Ectodermal cell (in vitro differentiated cells): ENCODE measurements at regions not wholly inside any gene's neighbourhood (a gene's known extent, or its start where the extent isn't known, plus 50 kb on each side); places are given as distances from the start of the nearest gene placed in this dataset.
"Not testable (repeated sequence)": the region's sequence is repeated elsewhere in the genome, so short reads cannot be mapped to it uniquely, and the experiment has no call there.

Experiments
- H3K27ac ChIP-seq: 2 replicates; pipeline ENCODE4 v1.7.0; 2013; ENCODE audit warnings: mild to moderate bottlenecking, low read depth, low read length; ENCODE audit not compliant: insufficient read depth, poor library complexity, severe bottlenecking
- H3K27me3 ChIP-seq: 2 replicates; pipeline ENCODE4 v1.7.0; 2013; ENCODE audit warnings: mild to moderate bottlenecking, low read length; ENCODE audit not compliant: insufficient read depth, control insufficient read depth, poor library complexity, severe bottlenecking
- H3K36me3 ChIP-seq: one replicate; pipeline ENCODE4 v1.7.0; 2013; ENCODE audit warnings: low read length; ENCODE audit not compliant: control insufficient read depth, insufficient read depth
- H3K4me1 ChIP-seq: one replicate; pipeline ENCODE4 v1.7.0; 2013; ENCODE audit warnings: low read length; ENCODE audit not compliant: control insufficient read depth, insufficient read depth
- H3K4me3 ChIP-seq: 2 replicates; pipeline ENCODE4 v1.7.0; 2013; ENCODE audit warnings: low read depth, low read length, control low read depth; ENCODE audit not compliant: insufficient read depth
- H3K9me3 ChIP-seq: 2 replicates; pipeline ENCODE4 v1.7.0; 2013; ENCODE audit warnings: mild to moderate bottlenecking, low read length, moderate library complexity; ENCODE audit not compliant: control insufficient read depth
- WGBS, 2 experiments: methylation state at CpG; one replicate each; pipeline ENCODE4 v1.1.7; 2013; ENCODE audit warnings: missing lambda C conversion rate in 2 of 2; 5-methylcytosine and 5-hydroxymethylcytosine counted together

GRCh38 chr3:73249047-73249446 is 187.6 kb downstream of the EBLN2 start:
- no peaks in the 10 kb centered on the region for H3K27me3 ChIP-seq
- no peaks in the 10 kb centered on the region for H3K9me3 ChIP-seq
- H3K36me3 ChIP-seq = no peaks in the 10 kb centered on the region
- WGBS, 2 experiments = 94 to 99% methylated on average over 5 of the region's 7 CpGs
- no peaks in the 10 kb centered on the region for H3K4me1 ChIP-seq
- no peak overlapping the region for H3K4me3 ChIP-seq
- no peak overlapping the region for H3K27ac ChIP-seq

GRCh38 chr3:73254062-73254461 is 192.6 kb downstream of the EBLN2 start:
- H3K27me3 ChIP-seq = no peaks in the 10 kb centered on the region
- H3K4me1 ChIP-seq = no peaks in the 10 kb centered on the region
- no peak overlapping the region for H3K27ac ChIP-seq
- no peak overlapping the region for H3K4me3 ChIP-seq
- H3K36me3 ChIP-seq = no peaks in the 10 kb centered on the region
- H3K9me3 ChIP-seq = no peaks in the 10 kb centered on the region
- 75% methylated on average over 5 of the region's 5 CpGs for WGBS, 2 experiments

- Histone ChIP-seq H3K4me1 (no peaks in the 10 kb centered on the region), H3K36me3 (no peaks in the 10 kb centered on the region), H3K27me3 (no peaks in the 10 kb centered on the region), H3K27ac (no peak overlapping the region), H3K4me3 (no peak overlapping the region), H3K9me3 (no peaks in the 10 kb centered on the region)
- WGBS, 2 experiments = 87 to 89% methylated on average over 4 to 5 of the region's 5 CpGs
Measured at GRCh38 chr3:73255609-73256029, 194.2 kb downstream of the EBLN2 start.

- H3K4me1 ChIP-seq = no peaks in the 10 kb centered on the region
- H3K27me3 ChIP-seq = no peaks in the 10 kb centered on the region
- H3K36me3 ChIP-seq = no peaks in the 10 kb centered on the region
- no peak overlapping the region for H3K27ac ChIP-seq
- WGBS, 2 experiments = 87% methylated on average over 4 of the region's 4 CpGs
- no peak overlapping the region for H3K4me3 ChIP-seq
- H3K9me3 ChIP-seq = no peaks in the 10 kb centered on the region
Measured at GRCh38 chr3:73257186-73257585, 195.7 kb downstream of the EBLN2 start.

GRCh38 chr3:73258057-73258456 is 196.6 kb downstream of the EBLN2 start:
- Histone ChIP-seq H3K27ac (no peak overlapping the region), H3K36me3 (no peaks in the 10 kb centered on the region), H3K9me3 (no peaks in the 10 kb centered on the region), H3K27me3 (no peaks in the 10 kb centered on the region), H3K4me3 (no peak overlapping the region), H3K4me1 (no peaks in the 10 kb centered on the region)
- 54 to 55% methylated on average over 4 of the region's 4 CpGs for WGBS, 2 experiments

GRCh38 chr3:73259291-73259690 is 197.8 kb downstream of the EBLN2 start:
- WGBS, 2 experiments = 93 to 95% methylated on average over 2 of the region's 2 CpGs
- H3K36me3 ChIP-seq = no peaks in the 10 kb centered on the region
- H3K9me3 ChIP-seq = no peaks in the 10 kb centered on the region

GRCh38 chr3:73259856-73260255 is 198.4 kb downstream of the EBLN2 start:
- H3K4me1 ChIP-seq = no peaks in the 10 kb centered on the region
- 81% methylated on average over 1 of the region's 1 CpG; no CpG with 5 or more reads in 1 of the 2 experiments for WGBS, 2 experiments
- H3K36me3 ChIP-seq = no peaks in the 10 kb centered on the region
- no peaks in the 10 kb centered on the region for H3K27me3 ChIP-seq
- no peak overlapping the region for H3K27ac ChIP-seq
- H3K9me3 ChIP-seq = no peaks in the 10 kb centered on the region
- no peak overlapping the region for H3K4me3 ChIP-seq

More at GRCh38 chr3:73259291-73259690, 197.8 kb downstream of the EBLN2 start:
- Histone ChIP-seq H3K27ac (no peak overlapping the region), H3K27me3 (no peaks in the 10 kb centered on the region), H3K4me3 (no peak overlapping the region), H3K4me1 (no peaks in the 10 kb centered on the region)

GRCh38 chr3:73266558-73266957 is 205.1 kb downstream of the EBLN2 start:
- not testable (repeated sequence) for H3K27me3 ChIP-seq, H3K27ac ChIP-seq, H3K9me3 ChIP-seq, H3K4me1 ChIP-seq, H3K4me3 ChIP-seq, H3K36me3 ChIP-seq
- WGBS, 2 experiments = 92 to 100% methylated on average over 1 of the region's 1 CpG

GRCh38 chr3:73269126-73269525 is 207.7 kb downstream of the EBLN2 start:
- H3K9me3 ChIP-seq, H3K27me3 ChIP-seq: not testable (repeated sequence)
- 91 to 94% methylated on average over 25 of the region's 25 CpGs for WGBS, 2 experiments

GRCh38 chr3:73270839-73271483 is 209.5 kb downstream of the EBLN2 start:
- no peaks in the 10 kb centered on the region for H3K9me3 ChIP-seq
- H3K27me3 ChIP-seq = no peaks in the 10 kb centered on the region
- no peak overlapping the region for H3K27ac ChIP-seq
- H3K4me1 ChIP-seq = no peaks in the 10 kb centered on the region
- no peak overlapping the region for H3K4me3 ChIP-seq
- 92 to 95% methylated on average over 2 of the region's 2 CpGs for WGBS, 2 experiments
- H3K36me3 ChIP-seq = no peaks in the 10 kb centered on the region

More at GRCh38 chr3:73269126-73269525, 207.7 kb downstream of the EBLN2 start:
- not testable (repeated sequence) for H3K27ac ChIP-seq, H3K36me3 ChIP-seq, H3K4me3 ChIP-seq, H3K4me1 ChIP-seq

GRCh38 chr3:73273341-73273740 is 211.9 kb downstream of the EBLN2 start:
- Histone ChIP-seq H3K27me3 (no peaks in the 10 kb centered on the region), H3K4me3 (no peak overlapping the region), H3K27ac (no peak overlapping the region), H3K9me3 (no peaks in the 10 kb centered on the region), H3K36me3 (no peaks in the 10 kb centered on the region), H3K4me1 (no peaks in the 10 kb centered on the region)
- WGBS, 2 experiments = 94 to 95% methylated on average over 4 of the region's 4 CpGs
